SK-N-MC (cell line): ENCODE measurements at regions not wholly inside any gene's neighbourhood (a gene's known extent, or its start where the extent isn't known, plus 50 kb on each side); places are given as distances from the start of the nearest gene placed in this dataset.
A peak's percentile ranks its signal among the peaks of the same experiment; 100 is the strongest.

Experiments used
- DNase-seq: peaks from one replicate; pipeline ENCODE4 v3.0.0-alpha.2; 2011; ENCODE audit warnings: low read depth, low spot score
- H3K27ac ChIP-seq: fragments of 200-600 bp; sonication (generic); 2 replicates; pipeline ENCODE4 v1.5.1; 2016; ENCODE audit warnings: mixed run types
- H3K36me3 ChIP-seq: fragments of 200-600 bp; sonication (generic); 2 replicates; pipeline ENCODE4 v1.6.1; 2017; ENCODE audit warnings: antibody characterized with exemption, low read length, mixed read lengths; ENCODE audit not compliant: insufficient read depth
- H3K4me3 ChIP-seq: fragments of 200-600 bp; sonication (generic); 2 replicates; pipeline ENCODE4 v1.5.1; 2016
- H3K9ac ChIP-seq: fragments of 200-600 bp; sonication (generic); 2 replicates; pipeline ENCODE4 v1.8.0; 2017; ENCODE audit warnings: mixed run types, mixed read lengths; ENCODE audit not compliant: insufficient read length
- H3K9me3 ChIP-seq: fragments of 200-600 bp; sonication (generic); 2 replicates; pipeline ENCODE4 v1.6.1; 2017; ENCODE audit warnings: low read depth, mild to moderate bottlenecking, antibody characterized with exemption, low read length, moderate library complexity, mixed read lengths
- EZH2 ChIP-seq: fragments of 200-600 bp; sonication (generic); IDR thresholded peaks from one replicate; pipeline ENCODE4 v1.6.1; 2017; ENCODE audit warnings: antibody characterized with exemption
- FOXP2 ChIP-seq: optimal IDR thresholded peaks from 2 replicates; pipeline ENCODE3; 2011; ENCODE audit warnings: mild to moderate bottlenecking, moderate library complexity; ENCODE audit not compliant: insufficient read depth; ENCODE audit errors: extremely low read length, control extremely low read depth
- POLR2AphosphoS5 ChIP-seq: IDR thresholded peaks from 2 replicates; pipeline ENCODE4 v1.6.1; 2012; ENCODE audit warnings: mild to moderate bottlenecking, low read depth, low read length, borderline replicate concordance

DNA sequence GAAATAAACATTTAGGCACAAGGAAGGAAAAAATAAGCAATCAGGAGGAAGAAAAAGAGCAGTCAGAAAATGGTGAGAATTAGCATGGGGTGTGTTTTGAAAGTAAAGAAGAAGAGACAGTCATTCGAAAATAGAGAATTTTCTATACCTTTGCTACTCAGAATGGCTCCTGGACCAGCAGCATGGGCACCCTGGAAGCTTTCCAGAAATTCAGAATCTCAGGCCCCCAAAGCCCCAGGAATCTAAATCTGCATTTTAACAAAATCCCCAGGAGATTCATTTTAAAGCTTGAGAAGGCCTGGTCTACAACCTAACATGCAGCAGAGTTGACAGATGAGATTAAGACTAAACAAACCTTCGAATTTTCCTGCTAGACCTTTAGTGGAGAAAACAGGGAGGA lies 131.2 kb upstream of the HDAC9 start:
- TF ChIP-seq POLR2AphosphoS5 (no peak), FOXP2 (no peak), EZH2 (no peak)
- Histone ChIP-seq H3K9ac (no peak overlapping the region), H3K36me3 (no peaks in the 10 kb centered on the region), H3K4me3 (peak overlapping the region; percentile 8; the same call in 1 of the 2 replicates), H3K9me3 (no peaks in the 10 kb centered on the region), H3K27ac (peak overlapping the region; percentile 83; the same call in 1 of the 2 replicates)
- DNase-seq, result no peak

DNA sequence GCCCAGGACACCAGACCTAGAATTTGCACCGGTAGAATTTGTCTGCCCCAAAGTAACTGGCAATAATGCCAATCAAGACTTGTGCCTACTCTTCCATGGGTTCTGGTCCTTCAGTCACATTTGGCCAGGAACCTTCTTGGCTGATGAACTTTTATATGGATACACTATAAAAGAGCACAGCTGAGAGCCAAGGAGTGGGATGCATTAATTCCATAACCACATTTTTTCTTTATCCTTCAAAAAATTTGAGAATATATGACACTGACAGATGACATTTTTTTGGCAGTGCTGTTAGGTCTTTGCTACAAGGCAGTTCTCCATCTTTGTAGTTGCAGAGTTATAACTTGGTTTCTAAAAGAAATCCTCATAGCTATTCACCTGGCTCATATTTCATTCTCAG lies 129.2 kb upstream of the HDAC9 start:
- no peaks in the 10 kb centered on the region for H3K36me3 ChIP-seq
- H3K9me3 ChIP-seq, result no peaks in the 10 kb centered on the region
- no peak overlapping the region for H3K27ac ChIP-seq
- no peak for DNase-seq
- no peak overlapping the region for H3K4me3 ChIP-seq
- no peak overlapping the region for H3K9ac ChIP-seq
- TF ChIP-seq EZH2, result no peak
- TF ChIP-seq POLR2AphosphoS5, result no peak
- TF ChIP-seq FOXP2, result no peak

DNA sequence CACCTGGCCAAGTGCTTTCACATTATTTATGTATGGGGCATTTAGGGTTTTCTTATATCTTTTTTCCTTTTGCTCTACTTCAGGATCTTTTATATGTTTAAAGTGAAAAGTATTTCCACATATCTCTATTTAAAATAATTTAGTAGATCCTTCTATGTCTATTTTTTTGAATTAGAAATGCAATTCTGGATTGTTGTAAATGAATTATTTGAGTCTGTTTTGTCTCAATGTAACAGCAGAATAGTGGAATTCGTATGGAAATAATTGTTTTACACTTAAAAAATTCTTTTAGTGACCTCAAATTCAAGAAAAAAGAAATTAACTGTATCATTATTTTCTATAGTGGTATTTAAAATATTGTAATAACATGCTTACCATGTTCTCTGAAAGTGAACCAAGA lies 126.5 kb upstream of the HDAC9 start:
- no peaks in the 10 kb centered on the region for H3K36me3 ChIP-seq
- H3K27ac ChIP-seq, result no peak overlapping the region
- no peak overlapping the region for H3K4me3 ChIP-seq
- no peak for DNase-seq
- TF ChIP-seq FOXP2, result no peak
- no peak for TF ChIP-seq EZH2
- no peak for TF ChIP-seq POLR2AphosphoS5
- H3K9ac ChIP-seq, result no peak overlapping the region
- no peaks in the 10 kb centered on the region for H3K9me3 ChIP-seq

GRCh38 chr7:18370633-18371032 lies 124.9 kb upstream of the HDAC9 start:
- TF ChIP-seq EZH2 (no peak), POLR2AphosphoS5 (no peak)
- no peak for DNase-seq
- H3K9ac ChIP-seq, result no peak overlapping the region
- H3K36me3 ChIP-seq, result no peaks in the 10 kb centered on the region
- H3K27ac ChIP-seq, result no peak overlapping the region
- no peak overlapping the region for H3K4me3 ChIP-seq
- no peaks in the 10 kb centered on the region for H3K9me3 ChIP-seq

DNA sequence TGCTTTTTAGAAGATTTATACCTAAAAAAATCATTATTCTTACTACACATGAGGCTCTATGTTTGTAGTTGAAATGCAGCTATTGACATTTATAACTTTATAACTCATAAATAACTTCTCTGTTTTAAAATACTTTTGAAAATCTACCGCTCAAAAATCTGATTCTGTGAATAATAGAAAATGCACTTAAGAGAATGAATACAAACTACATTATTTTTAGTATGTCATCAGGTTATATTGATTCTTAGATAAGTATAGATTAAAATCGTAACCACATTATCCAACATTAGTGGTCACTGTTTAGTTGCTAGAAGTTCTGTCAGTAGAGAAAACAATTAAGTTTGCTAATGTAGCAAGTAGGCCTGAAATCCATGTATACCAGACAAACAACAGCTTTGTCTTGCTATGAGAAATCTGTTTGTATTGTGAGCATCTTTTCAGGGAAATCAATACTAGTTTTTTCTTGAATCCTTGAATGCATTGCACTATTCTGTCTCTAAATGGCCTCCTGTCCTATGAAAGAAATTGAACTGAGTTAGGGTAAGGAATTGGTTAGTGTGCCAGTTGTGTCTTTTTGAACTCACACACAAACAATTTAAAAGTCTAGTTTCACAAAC lies 116.5 kb upstream of the HDAC9 start:
- no peak overlapping the region for H3K4me3 ChIP-seq
- no peaks in the 10 kb centered on the region; the same call in 1 of the 2 replicates for H3K9me3 ChIP-seq
- TF ChIP-seq POLR2AphosphoS5 (no peak), EZH2 (no peak), FOXP2 (no peak)
- no peaks in the 10 kb centered on the region for H3K36me3 ChIP-seq
- H3K27ac ChIP-seq, result no peak overlapping the region
- H3K9ac ChIP-seq, result no peak overlapping the region
- no peak for DNase-seq

- TF ChIP-seq EZH2 (no peak), POLR2AphosphoS5 (no peak), FOXP2 (no peak)
- no peak for DNase-seq
- Histone ChIP-seq H3K36me3 (no peaks in the 10 kb centered on the region), H3K4me3 (no peak overlapping the region), H3K27ac (0 out of 2 replicates have a peak overlapping the region, but pooled peaks have one; percentile 10), H3K9me3 (no peaks in the 10 kb centered on the region; the same call in 1 of the 2 replicates), H3K9ac (no peak overlapping the region)
Measured at GRCh38 chr7:18384491-18385143, 110.9 kb upstream of the HDAC9 start.

DNA sequence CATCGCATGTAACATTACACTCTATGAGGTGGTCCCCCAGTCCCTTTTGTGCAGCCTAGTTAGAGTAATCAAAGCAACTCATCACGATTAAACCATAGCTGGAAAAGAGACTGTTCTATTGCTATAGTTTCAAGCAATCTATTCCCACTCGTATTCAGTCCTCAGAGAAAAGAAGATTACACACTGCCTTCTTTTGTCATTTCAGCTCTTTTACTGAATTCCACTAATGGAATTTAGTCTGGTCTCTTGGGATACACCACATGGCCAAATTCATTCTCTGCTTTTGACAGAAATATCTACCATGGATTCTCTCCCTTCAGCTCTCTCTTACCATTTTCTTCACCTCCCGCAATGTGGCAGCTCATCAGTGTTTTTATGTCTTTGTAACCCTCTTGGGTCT lies 108.9 kb upstream of the HDAC9 start:
- TF ChIP-seq EZH2 (no peak), POLR2AphosphoS5 (no peak), FOXP2 (no peak)
- no peak for DNase-seq
- H3K36me3 ChIP-seq, result no peaks in the 10 kb centered on the region
- H3K27ac ChIP-seq, result no peak overlapping the region
- H3K4me3 ChIP-seq, result no peak overlapping the region
- H3K9ac ChIP-seq, result no peak overlapping the region
- no peaks in the 10 kb centered on the region for H3K9me3 ChIP-seq

- DNase-seq, result no peak
- Histone ChIP-seq H3K9ac (no peak overlapping the region), H3K36me3 (no peaks in the 10 kb centered on the region), H3K4me3 (no peak overlapping the region), H3K9me3 (no peaks in the 10 kb centered on the region), H3K27ac (no peak overlapping the region)
- TF ChIP-seq FOXP2, result no peak
- TF ChIP-seq EZH2, result no peak
- no peak for TF ChIP-seq POLR2AphosphoS5
Measured at GRCh38 chr7:18387191-18387735, 108.3 kb upstream of the HDAC9 start.
